GM19372 (cell line): ENCODE measurements at regions not wholly inside any gene's neighbourhood (a gene's known extent, or its start where the extent isn't known, plus 50 kb on each side); places are given as distances from the start of the nearest gene placed in this dataset.
"Not testable (repeated sequence)": the region's sequence is repeated elsewhere in the genome, so short reads cannot be mapped to it uniquely, and the experiment has no call there.

Source experiments
- ATAC-seq: cut with Tn5 transposase; IDR thresholded peaks from one replicate; pipeline ENCODE4 v1.9.1; 2021; ENCODE audit warnings: mild to moderate bottlenecking, low read depth, moderate library complexity; ENCODE audit not compliant: unreplicated experiment

DNA sequence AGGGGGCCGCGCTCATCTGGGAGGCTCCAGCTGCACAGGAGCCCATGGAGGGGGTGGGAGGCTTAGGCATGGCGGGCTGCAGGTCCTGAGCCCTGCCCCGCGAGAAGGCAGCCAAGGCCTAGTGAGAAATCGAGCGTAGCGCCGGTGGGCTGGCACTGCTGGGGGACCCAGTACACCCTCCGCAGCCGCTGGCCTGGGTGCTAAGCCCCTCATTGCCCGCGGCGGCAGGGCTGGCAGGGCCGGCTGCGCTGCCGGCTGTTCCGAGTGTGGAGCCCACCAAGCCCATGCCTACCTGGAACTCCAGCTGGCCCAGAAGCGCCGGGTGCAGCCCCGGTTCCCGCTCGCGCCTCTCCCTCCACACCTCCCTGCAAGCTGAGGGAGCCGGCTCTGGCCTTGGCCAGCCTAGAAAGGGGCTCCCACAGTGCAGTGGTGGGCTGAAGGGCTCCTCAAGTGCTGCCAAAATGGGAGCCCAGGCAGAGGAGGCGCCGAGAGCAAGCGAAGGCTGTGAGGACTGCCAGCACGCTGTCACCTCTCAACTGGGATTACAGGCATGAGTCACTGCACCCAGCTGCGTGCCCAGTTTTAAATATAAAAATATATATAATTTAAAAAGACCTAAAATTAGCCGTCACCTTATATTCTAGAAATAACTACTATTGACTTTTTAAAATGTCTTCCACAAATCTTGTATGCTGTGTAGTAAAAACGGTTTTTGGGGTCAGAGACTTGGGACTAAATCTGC, 56.9 kb upstream of the GOT2 start:
- not testable (repeated sequence) for ATAC-seq

DNA sequence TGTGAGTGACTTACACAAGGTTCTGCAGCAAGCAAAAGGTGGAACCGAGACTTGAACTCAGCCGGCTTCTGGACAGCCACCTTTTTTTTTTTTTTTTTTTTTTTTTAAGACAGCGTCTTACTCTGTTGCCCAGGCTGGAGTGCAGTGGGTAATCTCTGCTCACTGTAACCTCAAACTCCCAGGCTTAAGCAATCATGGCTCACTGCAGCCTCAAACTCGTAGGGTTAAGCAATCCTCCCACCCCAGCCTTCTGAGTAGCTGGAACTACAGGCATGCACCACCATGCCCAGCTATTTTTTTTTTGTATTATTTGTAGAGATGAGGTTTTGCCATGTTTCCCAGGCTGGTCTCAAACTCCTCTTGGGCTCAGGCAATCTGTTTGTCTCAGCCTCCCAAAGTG, 55.2 kb upstream of the GOT2 start:
- no peak for ATAC-seq
